ENCODE measurements at regions not wholly inside any gene's neighbourhood (a gene's known extent, or its start where the extent isn't known, plus 50 kb on each side); places are given as distances from the start of the nearest gene placed in this dataset.
"Not testable (repeated sequence)": the region's sequence is repeated elsewhere in the genome, so short reads cannot be mapped to it uniquely, and the experiment has no call there.

- no peak for DNase-seq (ENCODE audit: low spot score)
These were observed 1920.2 kb downstream of the PCDH9 start for GRCh38 chr13:65309906-65310305.

GRCh38 chr13:65308729-65309128 lies 1921.4 kb downstream of the PCDH9 start:
- DNase-seq (ENCODE audit: low spot score), result not testable (repeated sequence)

DNA sequence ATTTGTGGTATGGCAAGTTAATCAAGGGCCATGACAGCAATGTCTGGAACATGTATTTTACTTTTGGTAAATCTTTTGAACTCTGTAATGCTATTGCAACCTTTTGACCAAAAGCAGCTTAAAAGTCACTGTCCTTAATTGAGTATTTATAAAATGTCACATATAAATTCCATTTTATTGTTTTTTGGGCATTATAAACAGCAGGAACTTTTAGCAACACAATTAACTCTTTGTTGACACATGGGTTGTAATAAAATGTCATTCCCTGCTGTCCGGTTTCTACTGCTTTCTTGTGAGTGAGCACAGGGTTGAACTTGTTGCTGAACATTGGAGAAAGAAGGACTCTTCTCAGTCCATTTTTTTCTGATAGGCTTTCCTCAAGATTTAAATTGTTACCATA lies 1923.1 kb downstream of the PCDH9 start:
- DNase-seq (ENCODE audit: low spot score), result no peak

DNA sequence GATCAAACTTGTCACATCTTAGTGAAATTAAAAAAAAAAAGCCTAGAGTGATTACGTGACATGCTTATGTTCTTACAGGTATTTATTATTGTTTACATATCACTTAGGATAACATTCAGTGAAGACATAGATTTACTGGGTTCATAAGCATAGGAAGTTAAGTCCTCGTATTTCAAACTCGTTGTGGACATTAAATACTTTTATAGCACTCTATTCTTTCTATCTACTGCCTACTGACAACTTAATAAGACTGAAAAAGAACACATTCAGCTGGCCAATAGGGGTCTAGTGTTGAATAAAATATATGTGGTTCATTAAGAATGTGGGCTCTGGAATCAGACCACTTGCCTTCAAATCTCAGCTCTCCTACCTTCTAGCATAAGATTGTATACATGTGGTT lies 1927.4 kb downstream of the PCDH9 start:
- DNase-seq (ENCODE audit: low spot score), result no peak

DNA sequence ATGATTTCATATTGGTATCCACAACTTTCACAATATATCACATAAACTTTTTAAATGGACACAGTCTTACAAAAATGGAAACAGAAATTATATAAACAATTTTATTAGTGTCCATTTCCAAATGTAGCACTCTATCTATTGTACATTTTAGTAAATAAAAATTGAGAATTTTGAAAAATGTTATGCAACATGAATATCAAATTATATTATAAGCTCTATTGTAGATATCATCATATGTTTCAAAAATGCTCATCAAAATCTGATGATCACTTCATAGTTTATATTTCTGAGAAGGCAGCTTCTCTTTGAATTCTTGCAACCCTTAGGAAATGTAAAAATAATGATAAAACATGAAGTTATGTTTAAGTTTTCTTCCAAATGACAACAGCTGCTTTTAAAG lies 1928.6 kb downstream of the PCDH9 start:
- no peak for DNase-seq (ENCODE audit: low spot score)

DNA sequence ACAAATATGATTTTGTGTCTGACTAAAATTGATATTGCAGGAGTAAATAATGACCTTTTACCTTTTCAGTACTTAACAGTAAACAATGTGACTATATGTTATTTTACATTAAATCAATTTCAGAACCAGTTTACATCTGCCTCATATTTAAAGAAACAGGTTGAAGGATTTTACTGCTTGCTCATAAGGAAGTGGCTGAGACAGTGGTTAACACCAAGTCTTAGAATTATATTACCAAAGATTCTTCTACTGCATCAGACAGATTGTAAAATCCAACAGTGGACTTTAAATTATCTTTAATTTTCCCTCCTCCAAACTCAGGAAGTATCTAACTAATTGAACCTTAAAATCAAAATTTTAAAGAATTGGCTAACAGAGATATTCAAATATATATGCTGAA lies 1929.9 kb downstream of the PCDH9 start:
- no peak for DNase-seq (ENCODE audit: low spot score)

DNA sequence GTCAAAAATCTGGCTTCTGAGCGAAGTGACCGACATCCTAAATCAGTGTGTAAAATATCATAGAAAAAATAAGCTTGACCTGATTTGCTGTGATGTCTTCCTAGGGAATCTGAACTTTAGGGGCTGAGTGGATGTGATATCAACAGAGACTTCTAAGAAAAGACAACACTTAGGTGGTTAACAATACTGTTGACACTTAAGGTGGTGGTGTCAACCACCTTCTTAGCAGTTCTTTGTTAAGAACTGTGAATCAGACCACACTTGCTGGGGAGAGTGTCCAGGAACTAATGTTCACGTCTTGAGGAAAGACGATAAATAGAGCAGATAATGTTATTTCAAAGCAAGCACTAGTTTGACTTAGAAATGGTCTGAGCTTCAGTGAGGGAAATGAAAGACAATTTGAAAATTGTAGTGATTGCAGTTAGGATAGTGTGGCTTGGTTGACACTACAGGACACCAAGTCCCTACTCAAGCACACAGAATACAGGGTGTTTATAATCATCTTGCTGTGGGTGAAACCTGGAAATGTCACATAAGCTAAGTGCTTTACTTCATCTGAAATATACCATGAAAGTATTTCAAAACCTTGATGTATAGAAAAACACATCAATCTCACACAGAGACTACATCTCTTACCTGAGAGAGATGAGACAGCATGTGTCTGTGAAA lies 1936.5 kb downstream of the PCDH9 start:
- DNase-seq (ENCODE audit: low spot score), result no peak

DNA sequence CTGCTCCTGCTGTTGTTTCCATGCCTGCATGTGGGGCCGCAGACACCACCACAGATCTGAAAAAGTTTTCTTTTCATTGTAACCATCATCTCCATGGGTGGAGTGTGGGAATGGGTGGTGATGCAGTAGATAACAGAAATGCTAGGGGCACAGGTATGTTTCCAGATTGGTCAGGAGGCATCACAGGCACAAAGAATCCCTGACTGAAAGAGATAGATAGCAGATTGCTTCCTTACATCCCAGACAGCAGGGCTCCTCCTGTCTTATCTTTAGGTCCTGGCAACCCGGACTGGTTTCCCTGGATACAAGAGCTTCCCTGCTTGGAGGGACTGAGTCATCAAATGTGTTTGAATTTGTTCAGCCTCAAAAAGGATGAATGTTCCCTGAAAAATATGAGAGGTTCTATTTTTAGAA lies 1937.6 kb downstream of the PCDH9 start:
- peak; percentile 68 for DNase-seq (ENCODE audit: low spot score)

GRCh38 chr13:65287405-65287804 lies 1942.7 kb downstream of the PCDH9 start:
- DNase-seq (ENCODE audit: low spot score), result no peak

DNA sequence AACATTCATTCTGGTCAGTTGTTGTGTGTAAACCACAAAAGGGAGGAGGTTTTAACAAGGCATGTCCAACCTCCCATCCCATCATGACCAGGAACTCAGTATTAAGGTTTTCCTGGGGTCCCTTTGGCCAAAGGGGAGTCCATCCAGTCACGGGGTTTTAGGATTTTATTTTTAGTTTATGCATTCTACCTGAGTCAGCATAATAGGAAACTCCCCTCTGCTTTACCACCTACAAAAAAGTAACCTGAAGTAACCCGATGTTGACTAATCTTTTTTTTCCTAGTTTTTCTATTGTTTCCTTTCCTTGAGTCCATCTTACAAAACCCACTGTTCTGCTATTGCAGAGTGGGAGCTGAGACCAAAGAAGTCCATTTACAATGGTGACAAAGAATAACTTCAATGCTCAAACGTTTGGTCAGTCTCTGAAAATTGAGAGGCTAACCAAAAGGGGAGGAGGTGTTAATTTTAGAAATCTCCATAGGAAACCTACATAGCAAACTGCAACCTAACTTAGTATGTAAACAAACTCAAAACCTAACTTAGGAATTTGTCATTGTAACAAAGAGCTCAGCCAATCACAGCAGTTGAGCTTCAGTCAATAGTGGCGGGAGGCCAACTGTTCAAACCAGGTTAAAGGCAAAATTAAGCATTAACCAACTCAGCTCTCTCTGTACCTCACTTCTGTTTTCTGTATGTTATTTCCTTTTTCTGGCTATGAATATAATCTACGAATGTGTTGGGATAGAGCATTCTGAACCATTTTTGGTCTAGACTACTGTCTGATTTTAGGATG lies 1954.1 kb downstream of the PCDH9 start:
- DNase-seq (ENCODE audit: low spot score), result no peak

GRCh38 chr13:65275108-65275507 lies 1955.0 kb downstream of the PCDH9 start:
- no peak for DNase-seq (ENCODE audit: low spot score)

DNA sequence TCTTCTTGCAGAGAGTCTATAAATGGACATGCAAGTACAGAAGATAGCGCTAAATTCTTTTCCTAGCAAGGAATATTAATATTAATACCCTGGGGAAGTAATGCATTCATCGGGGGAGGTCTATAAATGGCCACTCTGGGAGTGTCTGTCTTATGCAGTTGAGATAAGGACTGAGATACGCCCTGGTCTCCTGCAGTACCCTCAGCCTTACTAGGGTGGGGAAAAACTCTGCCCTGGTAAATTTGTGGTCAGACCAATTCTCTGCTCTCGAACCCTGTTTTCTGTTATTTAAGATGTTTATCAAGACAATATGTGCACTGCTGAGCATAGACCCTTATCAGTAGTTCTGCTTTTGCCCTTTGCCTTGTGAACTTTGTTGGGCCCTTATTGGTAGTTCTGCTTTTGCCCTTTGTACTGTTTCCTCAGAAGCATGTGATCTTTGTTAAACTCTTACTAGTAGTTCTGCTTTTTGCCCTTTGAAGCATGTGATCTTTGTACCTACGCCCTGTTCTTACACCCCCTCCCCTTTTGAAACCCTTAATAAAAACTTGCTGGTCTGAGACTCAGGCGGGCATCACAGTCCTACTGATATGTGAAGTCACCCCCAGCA lies 1956.2 kb downstream of the PCDH9 start:
- not testable (repeated sequence) for DNase-seq (ENCODE audit: low spot score)

DNA sequence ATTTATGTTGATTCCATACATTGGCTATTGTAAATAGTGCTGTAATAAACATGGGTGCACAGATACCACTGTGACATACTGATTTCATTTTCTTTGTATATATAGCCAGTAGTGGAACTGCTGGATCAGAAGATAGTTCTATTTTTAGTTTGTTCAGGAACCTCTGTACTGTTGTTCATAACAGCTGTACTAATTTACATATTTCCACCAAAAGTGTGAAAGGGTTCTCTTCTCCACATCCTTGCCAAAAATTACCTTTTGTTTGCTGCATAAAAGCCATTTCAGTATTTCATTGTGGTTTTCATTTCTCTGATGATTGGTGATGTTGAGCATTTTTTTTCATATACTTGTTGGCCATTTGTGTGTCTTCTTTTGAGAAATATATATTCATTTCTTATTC lies 1962.1 kb downstream of the PCDH9 start:
- no peak for DNase-seq (ENCODE audit: low spot score)

DNA sequence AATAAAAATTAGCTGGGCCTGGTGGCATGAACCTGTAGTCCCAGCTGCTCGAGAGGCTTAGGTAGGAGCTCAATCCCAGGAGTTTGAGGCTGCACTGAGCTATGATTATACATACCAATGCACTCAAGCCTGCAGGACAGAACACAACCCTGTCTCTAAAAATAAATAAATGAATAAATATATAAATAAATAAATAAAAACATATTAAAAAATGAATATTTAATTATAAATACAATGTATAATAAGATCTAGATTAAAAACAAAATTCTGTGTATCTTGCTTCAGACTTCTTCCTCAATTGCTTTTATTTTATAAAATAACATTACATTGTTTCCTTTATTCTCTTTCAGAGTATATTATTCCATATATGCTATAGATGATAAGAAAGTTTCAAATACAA lies 1964.1 kb downstream of the PCDH9 start:
- no peak for DNase-seq (ENCODE audit: low spot score)

DNA sequence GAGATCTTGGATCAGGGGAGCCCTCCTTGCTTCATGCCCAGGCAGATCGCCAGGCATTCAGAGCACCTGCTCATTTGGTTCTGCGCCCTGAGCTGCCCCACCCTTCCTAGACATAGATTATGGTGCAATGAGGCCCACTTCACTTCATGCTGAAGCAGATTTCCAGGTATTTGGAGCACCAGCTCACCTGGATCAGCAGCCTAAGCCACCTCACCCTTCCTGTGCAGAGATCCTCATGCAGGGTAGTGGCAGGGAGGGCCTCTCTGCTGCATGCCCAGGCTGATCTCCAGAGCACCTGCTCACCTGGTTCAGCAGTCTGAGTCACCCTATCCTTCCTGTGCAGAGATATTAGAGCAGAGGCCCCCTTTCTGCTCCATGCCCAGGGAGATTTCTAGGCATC lies 1966.1 kb downstream of the PCDH9 start:
- DNase-seq (ENCODE audit: low spot score), result no peak

DNA sequence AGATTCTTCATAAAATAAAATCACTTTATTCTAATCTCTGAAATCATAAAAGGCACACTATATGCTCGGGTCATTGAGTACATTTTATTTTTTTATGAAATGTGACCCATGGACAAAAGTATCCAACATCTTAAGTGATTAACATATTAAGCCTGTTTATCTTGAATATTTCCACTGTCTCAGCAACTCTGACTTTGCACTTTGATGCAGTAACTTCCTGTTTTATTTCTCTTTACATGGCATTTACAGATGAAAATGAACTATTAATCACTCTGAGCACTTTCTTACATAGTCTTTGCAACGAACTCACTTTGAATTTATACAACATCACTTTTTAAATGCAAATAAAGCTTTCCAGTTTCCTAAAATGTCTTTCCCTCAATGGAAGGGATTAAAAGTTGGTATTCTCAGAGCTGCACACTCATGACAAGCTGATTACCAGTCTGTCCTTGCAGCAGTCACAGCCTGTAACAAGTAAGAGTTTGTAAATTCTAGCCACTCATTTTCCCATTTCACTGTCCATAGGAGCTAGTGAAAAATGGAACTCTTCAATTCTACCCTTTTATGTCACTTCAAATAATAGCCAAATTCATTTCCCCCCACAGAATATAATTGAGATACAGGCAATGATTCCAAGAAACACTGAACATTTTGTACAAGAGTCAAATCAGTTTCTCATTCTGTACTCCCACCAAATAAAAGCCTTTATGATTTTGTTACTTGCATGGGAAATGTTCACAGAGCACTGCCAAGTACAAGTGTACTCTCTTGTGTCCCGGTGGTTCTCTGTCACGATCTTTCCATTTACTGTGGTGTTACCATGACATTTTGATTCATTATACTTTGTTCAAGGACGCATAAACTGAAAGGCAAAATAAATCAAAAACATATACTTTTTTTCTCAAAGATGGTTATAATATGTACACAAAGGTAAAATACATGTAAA lies 1968.9 kb downstream of the PCDH9 start:
- no peak for DNase-seq (ENCODE audit: low spot score)

GRCh38 chr13:65240773-65241172 lies 1989.4 kb downstream of the PCDH9 start:
- DNase-seq (ENCODE audit: low spot score), result no peak

DNA sequence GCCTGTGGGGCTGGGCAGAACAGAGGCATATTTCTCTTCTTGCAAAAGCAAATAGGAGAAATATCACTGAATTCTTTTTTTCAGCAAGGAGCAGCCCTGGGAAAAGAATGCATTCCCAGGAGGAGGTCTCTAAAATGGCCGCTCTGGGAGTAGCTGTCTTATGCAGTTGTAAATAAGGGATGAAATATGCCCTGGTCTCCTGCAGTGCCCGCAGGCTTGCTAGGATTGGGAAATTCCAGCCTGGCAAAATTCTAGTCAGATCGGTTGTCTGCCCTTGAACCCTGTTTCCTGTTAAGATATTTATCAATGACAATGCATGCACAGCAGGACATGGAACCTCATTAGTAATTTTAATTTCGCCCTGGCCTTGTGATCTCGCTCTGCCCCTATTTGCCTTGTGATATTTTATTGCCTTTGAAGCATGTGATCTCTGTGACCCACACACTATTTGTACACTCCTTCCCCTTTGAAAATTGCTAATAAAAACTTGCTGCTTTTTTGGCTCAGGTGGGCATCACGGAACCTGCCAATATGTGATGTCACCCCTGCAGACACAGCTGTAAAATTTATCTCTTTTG lies 1993.2 kb downstream of the PCDH9 start:
- no peak for DNase-seq (ENCODE audit: low spot score)

- no peak for DNase-seq (ENCODE audit: low spot score)
These were observed 2012.6 kb downstream of the PCDH9 start for GRCh38 chr13:65217471-65217995.

DNA sequence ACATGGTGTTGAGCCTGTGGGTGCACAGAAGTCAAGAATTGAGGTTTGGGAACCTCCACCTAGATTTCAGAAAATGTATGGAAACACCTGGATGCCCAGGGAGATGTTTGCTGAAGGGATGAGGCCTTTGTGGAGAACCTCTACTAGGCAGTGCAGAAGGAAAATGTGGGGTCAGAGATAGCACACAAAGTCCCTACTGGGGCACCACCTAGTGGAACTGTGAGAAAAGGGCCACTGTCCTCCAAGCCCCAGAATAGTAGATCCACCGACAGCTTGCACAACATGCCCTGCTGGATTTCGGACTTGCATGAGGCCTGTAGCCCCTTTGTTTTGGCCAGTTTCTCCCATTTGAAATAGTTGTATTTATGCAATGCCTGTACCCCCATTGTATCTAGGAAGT lies 2027.3 kb downstream of the PCDH9 start:
- not testable (repeated sequence) for DNase-seq (ENCODE audit: low spot score)

DNA sequence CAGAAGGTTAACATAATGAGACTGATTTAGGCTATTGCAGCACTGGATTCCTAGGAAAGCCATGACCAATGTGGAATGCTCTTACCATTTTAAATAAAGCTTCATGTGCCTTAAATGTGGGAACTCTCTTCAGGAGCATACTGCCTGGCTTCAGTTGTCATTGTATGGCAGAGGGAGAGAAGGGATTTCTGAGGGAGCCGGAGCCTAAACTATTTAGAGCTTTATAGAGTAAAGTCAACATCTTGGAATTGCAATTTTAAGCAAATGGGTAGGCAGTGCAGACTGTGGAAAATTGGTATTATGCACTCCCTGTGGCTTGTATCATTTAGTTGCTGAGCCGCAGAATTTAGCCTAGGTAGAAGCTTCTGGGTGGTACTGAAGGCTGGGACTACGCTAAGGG lies 2041.4 kb downstream of the PCDH9 start:
- DNase-seq (ENCODE audit: low spot score), result no peak

All from SK-N-DZ (cell line).